Esophagus squamous epithelium (tissue), 5 donors: ENCODE measurements at regions not wholly inside any gene's neighbourhood (a gene's known extent, or its start where the extent isn't known, plus 50 kb on each side); places are given as distances from the start of the nearest gene placed in this dataset.

ENCODE experiments used
- DNase-seq: peaks from one replicate; lab custom pipeline; 2025; lab: John Stamatoyannopoulos, UW
- H3K27ac ChIP-seq, 4 donors: fragments of 200-600 bp; sonication (generic); one replicate each; pipeline ENCODE4 v1.5.1; 2016 to 2019; ENCODE audit warnings: mild to moderate bottlenecking in 1 of 4
- H3K27me3 ChIP-seq, 4 donors: fragments of 200-600 bp; sonication (generic); 1 replicate in 3 of 4; 2 replicates in 1 of 4; pipeline versions ENCODE4 v1.5.1 to v1.6.0; 2017 to 2021; ENCODE audit warnings: antibody characterized with exemption in 1 of 4
- H3K36me3 ChIP-seq, 3 donors: fragments of 200-600 bp; sonication (generic); one replicate each; pipeline ENCODE4 v1.5.1; 2016 to 2019
- H3K4me1 ChIP-seq, 3 donors: fragments of 200-600 bp; sonication (generic); one replicate each; pipeline ENCODE4 v1.5.1; 2017 to 2019
- H3K4me3 ChIP-seq, 4 donors: fragments of 200-600 bp; sonication (generic); 1 replicate in 3 of 4; 2 replicates in 1 of 4; pipeline ENCODE4 v1.5.1; 2016 to 2019; ENCODE audit warnings: mild to moderate bottlenecking in 2 of 4, moderate library complexity in 1 of 4
- H3K9me3 ChIP-seq, 3 donors: fragments of 200-600 bp; sonication (generic); one replicate each; pipeline ENCODE4 v1.5.1; 2016 to 2019
- CTCF ChIP-seq, 6 experiments: fragments of 450-650 bp in 4 of 6; fragments of 200-600 bp in 2 of 6; sonication (generic) in 2 of 6; IDR thresholded peaks; one replicate each; pipeline ENCODE4 v1.5.1; 2016 to 2019; ENCODE audit warnings: antibody characterized with exemption in 6 of 6, mild to moderate bottlenecking in 4 of 6, moderate library complexity in 4 of 6
- POLR2A ChIP-seq, 4 donors: fragments of 450-650 bp; IDR thresholded peaks; one replicate each; pipeline ENCODE4 v1.6.1; 2017; ENCODE audit warnings: antibody characterized with exemption in 4 of 4, mild to moderate bottlenecking in 4 of 4, moderate library complexity in 3 of 4
- WGBS, 2 donors: methylation state at CpG; one replicate each; pipeline ENCODE4 v1.1.5; 2018; 5-methylcytosine and 5-hydroxymethylcytosine counted together
- intact Hi-C: fragments of 100-400 bp; cut with DNase I; formaldehyde crosslinking; loops from one replicate; pipeline ENCODE4 v1.15.0; 2022
- donor health status: DM: yes; HTN: yes; CAD: no.

GRCh38 chr14:62303437-62303836 is 541.2 kb downstream of the SNAPC1 start:
- 77 to 84% methylated on average over 4 of the region's 4 CpGs for WGBS, 2 donors
- no peaks in the 10 kb centered on the region for H3K27me3 ChIP-seq
- H3K4me3 ChIP-seq = no peak overlapping the region
- intact Hi-C loops = no loop called here
- H3K36me3 ChIP-seq = no peaks in the 10 kb centered on the region
- TF ChIP-seq CTCF (IDR thresholded peaks at IDR 0.05) = no peak
- no peaks in the 10 kb centered on the region for H3K9me3 ChIP-seq
- peaks cover 0 to 7% (median 0%) of the 10 kb centered on the region in 3 donors for H3K4me1 ChIP-seq
- no peak overlapping the region for H3K27ac ChIP-seq
- DNase-seq = no peak

- no peak for TF ChIP-seq POLR2A (IDR thresholded peaks at IDR 0.05)
- TF ChIP-seq CTCF (IDR thresholded peaks at IDR 0.05) = no peak
- DNase-seq = no peak
- H3K4me3 ChIP-seq = no peak overlapping the region
- peaks cover 0 to 7% (median 0%) of the 10 kb centered on the region in 3 donors for H3K4me1 ChIP-seq
- no peaks in the 10 kb centered on the region for H3K9me3 ChIP-seq
- intact Hi-C loops = no loop called here
- no peak overlapping the region for H3K27ac ChIP-seq
- H3K36me3 ChIP-seq = no peaks in the 10 kb centered on the region
- no peaks in the 10 kb centered on the region for H3K27me3 ChIP-seq
- 47 to 67% methylated on average over 3 of the region's 3 CpGs for WGBS, 2 donors
These were observed 542.0 kb downstream of the SNAPC1 start for GRCh38 chr14:62304257-62304656.

- no peak overlapping the region for H3K4me3 ChIP-seq
- 70 to 79% methylated on average over 3 of the region's 3 CpGs for WGBS, 2 donors
- H3K27ac ChIP-seq = no peak overlapping the region
- TF ChIP-seq CTCF (IDR thresholded peaks at IDR 0.05) (no peak), POLR2A (IDR thresholded peaks at IDR 0.05) (no peak)
- H3K4me1 ChIP-seq = no peaks in the 10 kb centered on the region
- DNase-seq = no peak
- H3K27me3 ChIP-seq = no peaks in the 10 kb centered on the region
- no peaks in the 10 kb centered on the region for H3K36me3 ChIP-seq
- intact Hi-C loops = no loop called here
- no peaks in the 10 kb centered on the region for H3K9me3 ChIP-seq
These were observed 545.6 kb downstream of the SNAPC1 start for GRCh38 chr14:62307844-62308243.

- Histone ChIP-seq H3K27me3 (no peaks in the 10 kb centered on the region), H3K9me3 (no peaks in the 10 kb centered on the region), H3K27ac (no peak overlapping the region), H3K4me3 (no peak overlapping the region), H3K4me1 (no peaks in the 10 kb centered on the region), H3K36me3 (no peaks in the 10 kb centered on the region)
- no peak for DNase-seq
- WGBS, 2 donors = 64 to 85% methylated on average over 3 of the region's 3 CpGs
- intact Hi-C loops = no loop called here
- TF ChIP-seq CTCF (IDR thresholded peaks at IDR 0.05) (no peak), POLR2A (IDR thresholded peaks at IDR 0.05) (no peak)
These were observed 546.1 kb downstream of the SNAPC1 start for GRCh38 chr14:62308316-62308715.

GRCh38 chr14:62308891-62309290 is 546.7 kb downstream of the SNAPC1 start:
- Histone ChIP-seq H3K36me3 (no peaks in the 10 kb centered on the region), H3K27me3 (no peaks in the 10 kb centered on the region), H3K4me3 (no peak overlapping the region), H3K27ac (no peak overlapping the region), H3K9me3 (no peaks in the 10 kb centered on the region), H3K4me1 (no peaks in the 10 kb centered on the region)
- intact Hi-C loops = no loop called here
- DNase-seq = no peak
- 24 to 33% methylated on average over 4 of the region's 4 CpGs for WGBS, 2 donors
- TF ChIP-seq POLR2A (IDR thresholded peaks at IDR 0.05) (no peak), CTCF (IDR thresholded peaks at IDR 0.05) (no peak)
